Body of pancreas (tissue), 4 donors: ENCODE measurements at regions not wholly inside any gene's neighbourhood (a gene's known extent, or its start where the extent isn't known, plus 50 kb on each side); places are given as distances from the start of the nearest gene placed in this dataset.
A peak's percentile ranks its signal among the peaks of the same experiment; 100 is the strongest.

Source experiments
- ATAC-seq: fragments of 150-250 bp; one replicate; pipeline ENCODE4 v1.9.1; 2016
- DNase-seq, 4 donors: peaks; one replicate each; pipeline ENCODE4 v3.0.0-alpha.2; 2019
- H3K27ac ChIP-seq, 4 donors: fragments of 200-600 bp; sonication (generic); 1 replicate in 3 of 4; 2 replicates in 1 of 4; pipeline versions ENCODE4 v1.5.1 to v1.6.1; 2016 to 2019; ENCODE audit warnings: mild to moderate bottlenecking in 1 of 4, mixed read lengths in 1 of 4, moderate library complexity in 1 of 4
- H3K27me3 ChIP-seq, 2 donors: fragments of 200-600 bp; sonication (generic); one replicate each; pipeline ENCODE4 v1.6.0; 2016; ENCODE audit warnings: mild to moderate bottlenecking in 1 of 2
- H3K36me3 ChIP-seq, 2 donors: fragments of 200-600 bp; sonication (generic); replicated peaks in 1 of 2; 2 replicates each; pipeline ENCODE4 v1.5.1; 2016; ENCODE audit warnings: low read depth in 2 of 2; ENCODE audit not compliant: insufficient read depth in 1 of 2
- H3K4me1 ChIP-seq: fragments of 200-600 bp; sonication (generic); one replicate; pipeline ENCODE4 v1.6.0; 2016
- H3K4me3 ChIP-seq, 2 donors: fragments of 200-600 bp; sonication (generic); 1 replicate in 1 of 2; 2 replicates in 1 of 2; pipeline ENCODE4 v1.5.1; 2016 to 2019
- H3K9me3 ChIP-seq, 3 donors: fragments of 200-600 bp; sonication (generic); 1 replicate in 2 of 3; 2 replicates in 1 of 3; pipeline ENCODE4 v1.5.1; 2016
- POLR2A ChIP-seq, 3 donors: fragments of 450-650 bp; IDR thresholded peaks; one replicate each; pipeline ENCODE4 v1.6.1; 2016; ENCODE audit warnings: antibody characterized with exemption in 3 of 3, mild to moderate bottlenecking in 2 of 3
- WGBS, 2 donors: methylation state at CpG; one replicate each; pipeline ENCODE4 v1.1.5; 2017; 5-methylcytosine and 5-hydroxymethylcytosine counted together
- intact Hi-C: fragments of 100-400 bp; cut with DNase I; formaldehyde crosslinking; loops from one replicate; pipeline ENCODE4 v1.15.1; 2023
- TF ChIP-seq, protein P1 (sequence below), 7 experiments: fragments of 450-650 bp in 4 of 7; fragments of 200-600 bp in 3 of 7; sonication (generic) in 3 of 7; IDR thresholded peaks; one replicate each; pipeline ENCODE4 v1.5.1; 2016 to 2019; ENCODE audit warnings: antibody characterized with exemption in 7 of 7

DNA sequence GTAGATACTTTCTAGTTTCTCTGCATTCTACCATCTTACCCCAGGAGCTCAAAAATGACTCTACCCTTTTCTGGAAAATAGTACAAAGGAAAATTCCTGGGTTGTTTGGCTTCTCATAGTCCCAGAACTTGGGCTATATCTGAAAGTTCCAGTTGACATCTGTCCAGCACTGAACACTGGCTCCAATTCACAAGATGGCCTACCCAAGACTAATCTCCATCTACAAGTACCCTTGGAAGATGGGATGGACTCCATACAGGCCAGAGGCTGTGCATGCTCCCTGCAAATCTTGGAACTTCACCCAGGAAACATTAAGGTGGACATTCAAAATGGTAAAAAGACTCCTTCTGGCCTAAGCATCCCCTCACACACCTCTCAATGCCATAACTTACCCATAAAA is 427.1 kb downstream of the DTWD2 start:
- H3K9me3 ChIP-seq, result no peaks in the 10 kb centered on the region
- H3K4me3 ChIP-seq, result no peak overlapping the region
- ATAC-seq (no peak), DNase-seq (no peak)
- no peaks in the 10 kb centered on the region for H3K36me3 ChIP-seq
- intact Hi-C loops, result no loop called here
- H3K4me1 ChIP-seq, result no peaks in the 10 kb centered on the region
- TF ChIP-seq, protein P1, sequence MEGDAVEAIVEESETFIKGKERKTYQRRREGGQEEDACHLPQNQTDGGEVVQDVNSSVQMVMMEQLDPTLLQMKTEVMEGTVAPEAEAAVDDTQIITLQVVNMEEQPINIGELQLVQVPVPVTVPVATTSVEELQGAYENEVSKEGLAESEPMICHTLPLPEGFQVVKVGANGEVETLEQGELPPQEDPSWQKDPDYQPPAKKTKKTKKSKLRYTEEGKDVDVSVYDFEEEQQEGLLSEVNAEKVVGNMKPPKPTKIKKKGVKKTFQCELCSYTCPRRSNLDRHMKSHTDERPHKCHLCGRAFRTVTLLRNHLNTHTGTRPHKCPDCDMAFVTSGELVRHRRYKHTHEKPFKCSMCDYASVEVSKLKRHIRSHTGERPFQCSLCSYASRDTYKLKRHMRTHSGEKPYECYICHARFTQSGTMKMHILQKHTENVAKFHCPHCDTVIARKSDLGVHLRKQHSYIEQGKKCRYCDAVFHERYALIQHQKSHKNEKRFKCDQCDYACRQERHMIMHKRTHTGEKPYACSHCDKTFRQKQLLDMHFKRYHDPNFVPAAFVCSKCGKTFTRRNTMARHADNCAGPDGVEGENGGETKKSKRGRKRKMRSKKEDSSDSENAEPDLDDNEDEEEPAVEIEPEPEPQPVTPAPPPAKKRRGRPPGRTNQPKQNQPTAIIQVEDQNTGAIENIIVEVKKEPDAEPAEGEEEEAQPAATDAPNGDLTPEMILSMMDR (IDR thresholded peaks at IDR 0.05), result no peak
- TF ChIP-seq POLR2A (IDR thresholded peaks at IDR 0.05), result no peak
- no peaks in the 10 kb centered on the region for H3K27me3 ChIP-seq
- no peak overlapping the region for H3K27ac ChIP-seq

DNA sequence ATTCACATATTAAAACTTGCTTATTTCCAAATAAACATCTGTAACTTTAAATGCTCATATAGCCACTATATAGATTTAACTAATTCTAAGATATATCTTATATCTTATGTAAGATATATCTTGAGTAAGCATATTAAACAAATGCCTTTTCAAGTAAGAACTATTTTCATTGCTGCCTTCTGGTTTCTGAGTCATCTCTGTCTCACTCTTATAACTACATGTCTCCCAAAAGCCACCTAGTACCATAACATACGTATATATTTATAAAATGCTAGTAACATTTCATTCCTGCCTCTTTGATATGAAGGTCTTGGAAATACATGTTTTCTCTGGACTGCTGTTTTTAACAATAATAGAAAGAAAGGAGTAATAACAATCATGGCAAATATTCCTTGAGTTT is 429.5 kb downstream of the DTWD2 start:
- no peaks in the 10 kb centered on the region for H3K4me1 ChIP-seq
- no peak for DNase-seq
- no peak overlapping the region for H3K27ac ChIP-seq
- H3K4me3 ChIP-seq, result no peak overlapping the region
- WGBS, 2 donors, result 89% methylated on average over 1 of the region's 1 CpG
- no peaks in the 10 kb centered on the region for H3K27me3 ChIP-seq
- no peak for TF ChIP-seq POLR2A (IDR thresholded peaks at IDR 0.05)
- no peaks in the 10 kb centered on the region for H3K36me3 ChIP-seq
- no peaks in the 10 kb centered on the region for H3K9me3 ChIP-seq
- intact Hi-C loops, result no loop called here
- no peak for ATAC-seq

DNA sequence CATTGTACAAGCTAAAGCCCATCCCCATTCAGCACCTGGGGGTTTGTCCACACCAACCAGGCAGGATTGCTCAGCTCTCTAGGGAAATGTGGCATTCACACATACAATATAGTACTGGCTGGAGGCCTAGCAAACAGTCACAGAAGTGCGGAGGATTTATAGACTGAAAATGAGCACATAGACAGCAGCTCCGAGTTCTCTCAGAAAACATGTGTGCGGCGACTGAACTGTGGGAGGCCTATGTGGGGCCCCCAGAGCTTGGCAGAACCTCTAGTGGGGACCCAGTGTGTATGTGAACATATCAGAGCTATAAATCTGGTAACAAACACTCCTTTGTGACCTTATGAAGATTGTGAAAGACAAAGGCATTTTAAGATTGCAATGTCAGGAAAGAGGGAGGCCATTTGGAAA is 431.1 kb downstream of the DTWD2 start:
- intact Hi-C loops, result no loop called here
- peak; percentile 38 for ATAC-seq
- DNase-seq, result no peak

DNA sequence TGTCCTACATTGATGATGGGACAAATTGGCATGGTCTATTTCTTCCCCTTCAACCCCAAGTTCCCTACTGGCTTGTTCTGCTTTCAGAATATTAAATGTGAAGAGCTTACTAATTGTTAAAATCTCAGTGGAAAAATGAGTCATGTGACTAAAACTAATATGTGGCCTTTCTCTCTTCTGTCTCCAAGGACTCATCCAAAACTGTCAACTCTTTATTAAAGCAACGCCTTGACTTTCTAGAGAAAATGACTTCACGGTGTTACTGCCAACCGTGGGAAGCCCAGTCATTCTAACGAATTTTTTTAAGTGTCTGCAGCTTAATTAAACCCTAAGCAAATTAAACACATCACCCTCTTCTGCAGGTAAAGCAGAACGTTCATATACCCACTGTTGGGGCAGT is 431.6 kb downstream of the DTWD2 start:
- no peak overlapping the region for H3K27ac ChIP-seq
- WGBS, 2 donors, result 60 to 69% methylated on average over 5 of the region's 5 CpGs
- intact Hi-C loops, result no loop called here
- DNase-seq (no peak), ATAC-seq (no peak)
- H3K4me3 ChIP-seq, result no peak overlapping the region
- H3K27me3 ChIP-seq, result no peaks in the 10 kb centered on the region
- no peaks in the 10 kb centered on the region for H3K36me3 ChIP-seq
- H3K9me3 ChIP-seq, result no peaks in the 10 kb centered on the region
- TF ChIP-seq, protein P1 (IDR thresholded peaks at IDR 0.05), result no peak
- TF ChIP-seq POLR2A (IDR thresholded peaks at IDR 0.05), result no peak
- H3K4me1 ChIP-seq, result no peaks in the 10 kb centered on the region

More for the DNA sequence above, 431.1 kb downstream of the DTWD2 start:
- H3K36me3 ChIP-seq, result no peaks in the 10 kb centered on the region
- TF ChIP-seq, protein P1 (IDR thresholded peaks at IDR 0.05), result no peak
- no peak for TF ChIP-seq POLR2A (IDR thresholded peaks at IDR 0.05)
- H3K27me3 ChIP-seq, result no peaks in the 10 kb centered on the region
- WGBS, 2 donors, result 61 to 69% methylated on average over 4 of the region's 4 CpGs
- H3K4me1 ChIP-seq, result no peaks in the 10 kb centered on the region
- H3K27ac ChIP-seq, result no peak overlapping the region
- H3K4me3 ChIP-seq, result no peak overlapping the region
- H3K9me3 ChIP-seq, result no peaks in the 10 kb centered on the region

DNA sequence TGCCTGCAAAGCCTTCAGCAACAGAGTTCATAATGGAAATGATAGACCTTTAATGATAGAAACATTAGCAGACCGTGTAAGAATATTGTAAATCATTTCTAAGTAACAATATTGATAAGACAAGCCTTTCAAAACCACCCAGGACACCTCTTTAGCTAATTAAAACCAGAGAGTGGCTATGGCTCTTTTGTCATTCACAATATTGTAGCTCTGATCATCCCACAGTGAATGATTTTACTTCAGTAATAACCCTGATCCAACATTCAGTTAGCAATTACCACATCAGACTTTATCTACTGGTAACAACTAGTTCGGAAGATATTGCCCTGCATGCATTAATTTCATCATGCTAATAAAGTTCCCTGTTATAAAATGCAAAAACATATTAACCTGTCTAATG is 432.6 kb downstream of the DTWD2 start:
- Histone ChIP-seq H3K27ac (no peak overlapping the region), H3K27me3 (no peaks in the 10 kb centered on the region), H3K9me3 (no peaks in the 10 kb centered on the region), H3K4me1 (no peaks in the 10 kb centered on the region), H3K36me3 (no peaks in the 10 kb centered on the region), H3K4me3 (no peak overlapping the region)
- TF ChIP-seq POLR2A (IDR thresholded peaks at IDR 0.05), result no peak
- TF ChIP-seq, protein P1 (IDR thresholded peaks at IDR 0.05), result no peak
- intact Hi-C loops, result no loop called here
- 66% methylated on average over 2 of the region's 2 CpGs for WGBS, 2 donors
- ATAC-seq (no peak), DNase-seq (no peak)
